ENCODE measurements at regions not wholly inside any gene's neighbourhood (a gene's known extent, or its start where the extent isn't known, plus 50 kb on each side); places are given as distances from the start of the nearest gene placed in this dataset.

DNA sequence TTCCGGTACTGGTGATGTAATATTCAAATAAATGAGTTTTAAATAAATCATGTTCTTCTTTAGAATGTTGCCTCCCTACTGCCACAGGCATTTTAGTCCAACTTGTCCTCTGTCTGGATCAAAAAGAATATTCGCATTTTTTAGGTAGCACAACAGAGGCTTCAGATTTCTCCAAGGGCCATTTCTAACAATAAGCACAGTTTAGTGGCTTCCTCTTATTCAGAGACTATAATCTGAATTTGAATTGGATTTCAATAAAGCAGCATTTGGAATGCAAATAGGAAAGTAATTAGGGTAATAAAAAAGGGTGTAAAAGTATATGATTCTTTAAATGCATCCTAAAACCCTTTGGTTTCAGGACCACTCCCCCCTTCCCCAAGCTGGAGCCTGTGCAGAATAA is 167.9 kb upstream of the GLRA2 start:
- TF ChIP-seq REST (IDR thresholded peaks at IDR 0.05; ENCODE audit: borderline replicate concordance in 1 of 2, low read depth in 1 of 2, low read length in 2 of 2) (no peak), ZNF704 (CRISPR knock-in tag; IDR thresholded peaks at IDR 0.05; ENCODE audit: borderline replicate concordance) (no peak), MTA3 (CRISPR knock-in tag; IDR thresholded peaks at IDR 0.05) (no peak)
- Histone ChIP-seq H3K4me2 (ENCODE audit: low read depth, low read length) (no peak overlapping the region), H3K36me3 (replicated peaks in 1 of 2; ENCODE audit: control insufficient read depth in 1 of 2, insufficient read depth in 2 of 2, low read length in 2 of 2) (no peaks in the 10 kb centered on the region), H3K9ac (ENCODE audit: insufficient read depth, low read depth, low read length) (no peak overlapping the region), H3K79me2 (ENCODE audit: insufficient read depth, low read length) (no peaks in the 10 kb centered on the region), H3K4me3 (replicated peaks in 1 of 3; ENCODE audit: insufficient read depth in 1 of 3, low read depth in 2 of 3, low read length in 3 of 3) (no peak overlapping the region), H2AFZ (ENCODE audit: low read length) (no peak overlapping the region), H3K9me3 (ENCODE audit: low read length) (no peaks in the 10 kb centered on the region), H3K4me1 (ENCODE audit: insufficient read depth, low read length) (no peaks in the 10 kb centered on the region), H4K20me1 (ENCODE audit: insufficient read depth, low read length) (no peaks in the 10 kb centered on the region), H3K27me3 (ENCODE audit: control insufficient read depth in 1 of 2, insufficient read depth in 2 of 2, low read length in 2 of 2) (no peaks in the 10 kb centered on the region), H3K27ac (ENCODE audit: extremely low read length, insufficient read depth, low read length) (no peak overlapping the region)
- DNase-seq (ENCODE audit: low spot score) (no peak), FAIRE-seq (no peak), ATAC-seq (no peak)
- ChIA-PET CTCF (ENCODE audit: low intra/inter-chr PET ratio, low total read pairs) (no interaction called here), POLR2A (no interaction called here)
- BruUV-seq (replicated peaks), result no TSS peak
- 5% methylated on average over 2 of the region's 2 CpGs for WGBS (ENCODE audit: low lambda C conversion rate)
- in situ Hi-C loops (cut with HindIII; ENCODE audit: extremely low pct_ligation_motif_present, low pct_unique_long_range_greater_than_20kb) (no loop called here), intact Hi-C loops (cut with micrococcal nuclease; ENCODE audit: unreplicated experiment) (no loop called here)

- FAIRE-seq (no peak), DNase-seq (ENCODE audit: low spot score) (no peak), ATAC-seq (no peak)
- in situ Hi-C loops (cut with HindIII; ENCODE audit: extremely low pct_ligation_motif_present, low pct_unique_long_range_greater_than_20kb) (no loop called here), intact Hi-C loops (cut with micrococcal nuclease; ENCODE audit: unreplicated experiment) (no loop called here)
- H3K79me2 ChIP-seq (ENCODE audit: insufficient read depth, low read length), result no peaks in the 10 kb centered on the region
- ChIA-PET CTCF (ENCODE audit: low intra/inter-chr PET ratio, low total read pairs) (no interaction called here), POLR2A (no interaction called here)
- H3K36me3 ChIP-seq (replicated peaks in 1 of 2; ENCODE audit: control insufficient read depth in 1 of 2, insufficient read depth in 2 of 2, low read length in 2 of 2), result no peaks in the 10 kb centered on the region
- H4K20me1 ChIP-seq (ENCODE audit: insufficient read depth, low read length), result no peaks in the 10 kb centered on the region
- WGBS (ENCODE audit: low lambda C conversion rate), result no CpG with 5 or more reads among the region's 1 CpG
- H2AFZ ChIP-seq (ENCODE audit: low read length), result no peak overlapping the region
- H3K4me1 ChIP-seq (ENCODE audit: insufficient read depth, low read length), result no peaks in the 10 kb centered on the region
- no peak overlapping the region for H3K4me3 ChIP-seq (replicated peaks in 1 of 3; ENCODE audit: insufficient read depth in 1 of 3, low read depth in 2 of 3, low read length in 3 of 3)
- no TSS peak for BruUV-seq (replicated peaks)
- no peak overlapping the region for H3K9ac ChIP-seq (ENCODE audit: insufficient read depth, low read depth, low read length)
- H3K9me3 ChIP-seq (ENCODE audit: low read length), result no peaks in the 10 kb centered on the region
- no peak overlapping the region for H3K4me2 ChIP-seq (ENCODE audit: low read depth, low read length)
- no peaks in the 10 kb centered on the region for H3K27me3 ChIP-seq (ENCODE audit: control insufficient read depth in 1 of 2, insufficient read depth in 2 of 2, low read length in 2 of 2)
- no peak overlapping the region for H3K27ac ChIP-seq (ENCODE audit: extremely low read length, insufficient read depth, low read length)
- TF ChIP-seq, protein P1, sequence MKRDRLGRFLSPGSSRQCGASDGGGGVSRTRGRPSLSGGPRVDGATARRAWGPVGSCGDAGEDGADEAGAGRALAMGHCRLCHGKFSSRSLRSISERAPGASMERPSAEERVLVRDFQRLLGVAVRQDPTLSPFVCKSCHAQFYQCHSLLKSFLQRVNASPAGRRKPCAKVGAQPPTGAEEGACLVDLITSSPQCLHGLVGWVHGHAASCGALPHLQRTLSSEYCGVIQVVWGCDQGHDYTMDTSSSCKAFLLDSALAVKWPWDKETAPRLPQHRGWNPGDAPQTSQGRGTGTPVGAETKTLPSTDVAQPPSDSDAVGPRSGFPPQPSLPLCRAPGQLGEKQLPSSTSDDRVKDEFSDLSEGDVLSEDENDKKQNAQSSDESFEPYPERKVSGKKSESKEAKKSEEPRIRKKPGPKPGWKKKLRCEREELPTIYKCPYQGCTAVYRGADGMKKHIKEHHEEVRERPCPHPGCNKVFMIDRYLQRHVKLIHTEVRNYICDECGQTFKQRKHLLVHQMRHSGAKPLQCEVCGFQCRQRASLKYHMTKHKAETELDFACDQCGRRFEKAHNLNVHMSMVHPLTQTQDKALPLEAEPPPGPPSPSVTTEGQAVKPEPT (CRISPR knock-in tag; IDR thresholded peaks at IDR 0.05; ENCODE audit: low read depth), result no peak
- TF ChIP-seq ZNF44 (CRISPR knock-in tag; IDR thresholded peaks at IDR 0.05), result no peak
- TF ChIP-seq, protein P2, sequence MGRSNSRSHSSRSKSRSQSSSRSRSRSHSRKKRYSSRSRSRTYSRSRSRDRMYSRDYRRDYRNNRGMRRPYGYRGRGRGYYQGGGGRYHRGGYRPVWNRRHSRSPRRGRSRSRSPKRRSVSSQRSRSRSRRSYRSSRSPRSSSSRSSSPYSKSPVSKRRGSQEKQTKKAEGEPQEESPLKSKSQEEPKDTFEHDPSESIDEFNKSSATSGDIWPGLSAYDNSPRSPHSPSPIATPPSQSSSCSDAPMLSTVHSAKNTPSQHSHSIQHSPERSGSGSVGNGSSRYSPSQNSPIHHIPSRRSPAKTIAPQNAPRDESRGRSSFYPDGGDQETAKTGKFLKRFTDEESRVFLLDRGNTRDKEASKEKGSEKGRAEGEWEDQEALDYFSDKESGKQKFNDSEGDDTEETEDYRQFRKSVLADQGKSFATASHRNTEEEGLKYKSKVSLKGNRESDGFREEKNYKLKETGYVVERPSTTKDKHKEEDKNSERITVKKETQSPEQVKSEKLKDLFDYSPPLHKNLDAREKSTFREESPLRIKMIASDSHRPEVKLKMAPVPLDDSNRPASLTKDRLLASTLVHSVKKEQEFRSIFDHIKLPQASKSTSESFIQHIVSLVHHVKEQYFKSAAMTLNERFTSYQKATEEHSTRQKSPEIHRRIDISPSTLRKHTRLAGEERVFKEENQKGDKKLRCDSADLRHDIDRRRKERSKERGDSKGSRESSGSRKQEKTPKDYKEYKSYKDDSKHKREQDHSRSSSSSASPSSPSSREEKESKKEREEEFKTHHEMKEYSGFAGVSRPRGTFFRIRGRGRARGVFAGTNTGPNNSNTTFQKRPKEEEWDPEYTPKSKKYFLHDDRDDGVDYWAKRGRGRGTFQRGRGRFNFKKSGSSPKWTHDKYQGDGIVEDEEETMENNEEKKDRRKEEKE (IDR thresholded peaks at IDR 0.05), result no peak
- no peak for TF ChIP-seq ZNF451 (CRISPR knock-in tag; IDR thresholded peaks at IDR 0.05)
- TF ChIP-seq ZSCAN25 (CRISPR knock-in tag; IDR thresholded peaks at IDR 0.05), result no peak
These were observed 169.6 kb upstream of the GLRA2 start for GRCh38 chrX:14359727-14360126.
